Posterior cingulate gyrus (tissue), 11 donors: ENCODE measurements at regions not wholly inside any gene's neighbourhood (a gene's known extent, or its start where the extent isn't known, plus 50 kb on each side); places are given as distances from the start of the nearest gene placed in this dataset.
"Not testable (repeated sequence)": the region's sequence is repeated elsewhere in the genome, so short reads cannot be mapped to it uniquely, and the experiment has no call there.

ENCODE experiments used
- DNase-seq, 10 donors: peaks; one replicate each; pipeline versions ENCODE4 v3.0.0 to v3.0.0-alpha.2; 2020 to 2021; ENCODE audit warnings: mixed read lengths in 3 of 10
- intact Hi-C: fragments of 100-400 bp; cut with DNase I; formaldehyde crosslinking; loops from one replicate; pipeline ENCODE4 v1.15.1; 2023

DNA sequence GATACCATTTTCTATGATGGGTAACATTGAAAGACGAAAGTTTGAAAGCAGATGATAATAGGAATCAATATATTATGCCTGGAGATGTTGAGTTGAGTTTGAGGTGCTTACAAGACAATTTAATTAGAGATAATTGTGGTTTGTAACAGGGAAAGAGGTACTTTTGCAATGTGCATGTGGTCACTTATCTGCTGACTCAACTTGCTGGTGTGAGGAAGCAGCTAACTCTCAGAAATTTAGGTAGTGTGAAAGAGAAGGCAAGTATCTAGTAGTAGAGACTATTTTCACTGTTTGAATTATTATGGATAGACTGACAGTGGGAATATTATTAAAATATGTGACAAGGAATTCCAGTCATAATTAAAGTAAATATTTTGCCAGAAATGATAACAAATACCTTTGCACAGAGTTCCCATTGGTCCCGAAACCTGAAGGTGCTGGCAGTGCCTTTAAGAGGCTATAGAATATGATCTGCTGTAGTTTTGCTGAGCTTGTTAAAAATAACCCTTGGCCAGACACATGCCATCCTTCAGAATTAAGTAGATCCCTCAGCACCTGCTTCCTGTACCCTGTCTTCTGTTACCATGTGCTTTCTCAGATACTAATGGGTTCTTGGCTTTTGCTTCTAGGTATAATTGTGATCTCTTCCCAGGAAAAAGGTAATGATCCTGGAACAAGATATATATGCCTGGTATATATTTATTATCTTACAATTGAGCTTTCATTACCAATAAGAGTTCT lies 315.9 kb downstream of the BCHE start:
- intact Hi-C loops = no loop called here
- DNase-seq = no peak

DNA sequence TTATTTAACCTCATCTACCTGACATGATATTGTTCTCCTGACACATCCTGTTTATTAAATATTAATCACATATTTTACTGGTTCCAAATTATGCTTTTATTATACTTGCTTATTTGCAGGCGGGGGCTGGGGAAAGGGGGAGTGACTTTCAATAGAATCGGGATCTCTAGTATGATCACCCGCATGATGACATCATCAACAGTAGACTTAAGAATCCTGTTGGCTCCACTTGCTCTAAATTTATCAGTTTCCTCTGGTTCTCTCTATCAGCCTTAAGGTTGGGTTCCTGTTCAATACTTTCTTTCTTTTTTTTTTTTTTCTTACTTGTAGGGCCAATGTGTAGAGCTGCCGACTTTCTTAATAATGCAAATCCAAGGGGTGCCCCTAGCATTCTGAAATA lies 317.5 kb downstream of the BCHE start:
- intact Hi-C loops = no loop called here
- DNase-seq = no peak

- intact Hi-C loops = no loop called here
- no peak for DNase-seq
Measured at GRCh38 chr3:165518346-165518745, 318.9 kb downstream of the BCHE start.

- DNase-seq = no peak
- intact Hi-C loops = no loop called here
Measured at GRCh38 chr3:165513715-165514701, 317.8 kb upstream of the SLITRK3 start.

DNA sequence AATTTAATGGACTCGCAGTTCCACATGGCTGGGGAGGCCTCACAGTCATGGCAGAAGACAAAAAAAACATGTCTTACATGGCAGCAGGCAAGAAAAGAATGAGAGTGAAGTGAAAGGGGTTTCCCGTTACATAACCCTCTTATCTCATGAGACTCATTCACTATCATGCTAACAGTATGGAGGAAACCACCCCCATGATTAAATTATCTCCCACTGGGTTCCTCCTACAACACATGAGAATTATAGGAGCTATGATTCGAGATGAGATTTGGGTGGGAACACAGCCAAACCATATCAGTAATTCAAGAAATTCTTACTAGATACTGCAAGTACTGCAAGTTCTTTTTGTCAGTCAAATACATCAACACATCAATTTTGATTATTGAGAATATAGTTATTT lies 311.4 kb upstream of the SLITRK3 start:
- no peak for DNase-seq
- intact Hi-C loops = no loop called here

GRCh38 chr3:165507060-165507459 lies 310.9 kb upstream of the SLITRK3 start:
- DNase-seq = no peak
- intact Hi-C loops = no loop called here

DNA sequence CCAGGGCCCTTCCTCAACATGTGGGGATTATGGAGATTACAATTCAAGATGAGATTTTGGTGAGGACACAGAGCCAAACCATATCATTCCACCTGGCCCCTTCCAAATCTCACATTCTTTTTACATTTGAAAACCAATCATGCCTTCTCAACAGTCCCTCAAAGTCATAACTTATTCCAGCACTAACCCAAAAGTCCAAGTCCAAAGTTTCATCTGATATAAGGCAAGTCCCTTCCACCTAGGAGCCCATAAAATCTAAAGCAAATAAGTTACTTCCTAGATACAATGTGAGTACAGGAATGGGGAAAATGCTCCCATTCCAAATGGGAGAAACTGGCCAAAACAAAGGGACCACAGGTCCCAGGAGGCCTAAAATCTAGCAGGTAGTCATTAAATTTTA lies 309.5 kb upstream of the SLITRK3 start:
- intact Hi-C loops = no loop called here
- DNase-seq = no peak

GRCh38 chr3:165504554-165504953 lies 308.4 kb upstream of the SLITRK3 start:
- no peak for DNase-seq
- intact Hi-C loops = no loop called here

GRCh38 chr3:165503825-165504224 lies 307.6 kb upstream of the SLITRK3 start:
- intact Hi-C loops = no loop called here
- DNase-seq = no peak

DNA sequence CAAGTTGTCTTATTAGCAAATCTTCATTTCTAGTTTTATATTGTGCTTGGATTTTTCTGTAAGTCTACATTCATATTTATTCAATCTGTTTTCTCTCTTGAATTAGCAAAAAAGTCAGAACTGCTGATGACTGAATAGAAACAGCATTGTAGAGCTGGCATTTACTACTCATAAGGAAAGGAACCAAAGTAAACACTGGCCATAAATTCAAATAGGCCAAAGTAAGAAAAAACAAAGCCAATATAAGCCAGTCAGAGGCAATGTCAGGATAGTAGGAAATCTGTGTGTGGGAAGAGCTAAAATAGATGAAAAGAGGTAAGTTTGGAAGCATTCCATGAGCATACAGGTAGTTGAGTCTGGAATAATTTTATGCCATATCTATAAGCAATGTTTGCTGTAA lies 307.2 kb upstream of the SLITRK3 start:
- intact Hi-C loops = no loop called here
- DNase-seq = no peak

GRCh38 chr3:165502707-165503106 lies 306.5 kb upstream of the SLITRK3 start:
- intact Hi-C loops = no loop called here
- DNase-seq = no peak

DNA sequence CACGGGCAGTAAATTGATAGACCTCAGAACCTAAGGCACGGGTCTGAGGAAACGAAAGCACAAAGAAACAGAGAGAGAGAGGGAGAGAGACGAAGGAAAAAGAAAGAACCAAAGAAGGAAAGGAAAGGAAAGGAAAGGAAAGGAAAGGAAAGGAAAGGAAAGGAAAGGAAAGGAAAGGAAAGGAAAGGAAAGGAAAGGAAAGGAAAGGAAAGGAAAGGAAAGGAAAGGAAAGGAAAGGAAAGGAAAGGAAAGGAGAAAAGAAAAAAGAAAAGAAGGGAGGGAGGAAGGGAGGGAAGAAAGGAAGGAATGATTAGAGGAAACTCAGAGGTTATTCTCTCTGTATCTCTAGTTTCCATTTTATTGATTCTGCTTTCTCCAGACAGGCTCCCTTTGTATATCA lies 302.6 kb upstream of the SLITRK3 start:
- DNase-seq, intact Hi-C loops: not testable (repeated sequence)

- intact Hi-C loops = no loop called here
- DNase-seq = no peak
Measured at GRCh38 chr3:165491487-165491886, 295.3 kb upstream of the SLITRK3 start.

DNA sequence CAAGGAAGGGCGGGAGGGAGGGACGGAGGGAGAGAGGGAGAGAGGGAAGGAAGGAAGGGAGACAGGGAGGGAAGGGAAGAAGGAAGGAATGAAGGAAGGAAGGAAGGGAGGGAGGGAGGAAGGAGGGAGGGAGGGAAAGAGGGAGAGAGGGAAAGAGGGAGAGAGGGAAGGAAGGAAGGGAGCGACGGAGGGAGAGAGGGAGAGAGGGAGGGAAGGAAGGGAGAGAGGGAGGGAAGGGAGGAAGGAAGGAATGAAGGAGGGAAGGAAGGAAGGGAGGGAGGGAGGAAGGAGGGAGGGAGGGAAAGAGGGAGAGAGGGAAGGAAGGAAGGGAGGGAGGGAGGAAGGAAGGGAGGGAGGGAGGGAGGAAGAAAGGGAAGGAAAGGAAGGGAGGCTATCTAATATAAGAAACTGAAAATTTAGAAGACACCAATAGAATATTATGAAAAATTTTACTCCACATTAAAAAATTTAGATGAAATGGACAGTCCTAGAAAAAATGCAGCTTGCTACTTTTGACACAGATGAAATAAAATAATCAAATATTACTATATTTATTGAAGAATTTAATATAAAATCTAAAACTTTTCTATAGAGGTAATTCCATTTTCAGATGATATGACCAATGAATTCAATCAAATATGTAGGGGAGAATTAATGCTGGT lies 280.3 kb upstream of the SLITRK3 start:
- intact Hi-C loops = no loop called here
- no peak for DNase-seq

- intact Hi-C loops = no loop called here
- DNase-seq = no peak
Measured at GRCh38 chr3:165466856-165467255, 270.7 kb upstream of the SLITRK3 start.

- intact Hi-C loops = no loop called here
- DNase-seq = no peak
Measured at GRCh38 chr3:165464736-165465135, 268.6 kb upstream of the SLITRK3 start.

DNA sequence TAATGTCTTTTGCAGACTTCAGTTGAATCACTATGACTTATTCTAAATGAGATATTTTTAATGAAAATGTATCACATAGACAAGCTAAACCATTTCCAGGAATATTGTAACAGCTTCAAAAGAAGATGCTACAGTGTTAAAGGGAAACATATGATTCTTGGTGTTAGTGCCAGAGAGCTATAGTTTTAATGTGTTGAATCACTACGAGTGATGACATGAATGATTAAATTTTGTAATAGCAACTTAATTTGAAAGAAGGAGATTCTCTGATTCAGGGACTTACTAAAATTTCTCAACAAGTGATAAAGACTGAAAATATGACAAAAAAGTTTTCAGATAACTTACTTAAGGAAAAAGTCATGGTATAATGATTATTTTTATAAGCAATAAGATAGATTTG lies 267.3 kb upstream of the SLITRK3 start:
- DNase-seq = no peak
- intact Hi-C loops = no loop called here

DNA sequence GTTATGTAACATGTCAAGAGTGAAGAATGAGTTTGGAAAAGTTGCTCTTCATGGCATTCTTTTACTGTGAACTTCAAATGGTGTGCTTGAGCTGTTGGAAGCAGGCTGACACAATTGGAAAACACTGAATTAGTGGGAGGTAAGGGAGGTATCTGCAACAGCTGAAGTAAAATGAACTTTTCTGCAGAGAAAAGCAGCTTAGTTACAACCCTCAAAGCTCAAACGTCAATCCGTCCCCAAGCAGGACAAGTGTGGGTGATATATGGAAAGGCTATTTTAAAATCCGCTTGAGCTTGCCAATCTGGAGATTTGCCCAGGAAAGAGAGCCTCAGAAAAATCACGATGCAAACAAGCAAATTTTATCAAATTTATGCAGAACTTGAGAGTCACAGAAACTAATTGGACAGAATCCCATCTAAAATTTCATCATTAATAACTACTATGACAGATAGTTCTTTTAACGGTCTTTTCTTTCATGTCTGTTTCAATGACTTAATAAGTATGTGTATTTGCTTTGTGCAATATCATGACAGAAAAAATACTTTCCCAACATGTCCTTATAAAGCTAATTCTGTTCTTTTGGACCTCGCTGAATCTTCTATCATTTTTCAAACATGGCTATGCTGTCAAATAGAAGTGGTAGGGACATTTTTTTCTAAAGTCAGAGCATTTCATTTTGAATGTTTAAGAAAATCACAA lies 266.6 kb upstream of the SLITRK3 start:
- no peak for DNase-seq

GRCh38 chr3:165459924-165460835 lies 264.0 kb upstream of the SLITRK3 start:
- intact Hi-C loops = no loop called here
- DNase-seq = peak in 1 of 10 donors; percentile 17

More for the DNA sequence above, 266.6 kb upstream of the SLITRK3 start:
- intact Hi-C loops = no loop called here
